CMK (cell line): ENCODE measurements at regions not wholly inside any gene's neighbourhood (a gene's known extent, or its start where the extent isn't known, plus 50 kb on each side); places are given as distances from the start of the nearest gene placed in this dataset.

Experiments
- DNase-seq: peaks from one replicate; pipeline ENCODE4 v3.0.0-alpha.2; 2010; ENCODE audit warnings: low read depth

DNA sequence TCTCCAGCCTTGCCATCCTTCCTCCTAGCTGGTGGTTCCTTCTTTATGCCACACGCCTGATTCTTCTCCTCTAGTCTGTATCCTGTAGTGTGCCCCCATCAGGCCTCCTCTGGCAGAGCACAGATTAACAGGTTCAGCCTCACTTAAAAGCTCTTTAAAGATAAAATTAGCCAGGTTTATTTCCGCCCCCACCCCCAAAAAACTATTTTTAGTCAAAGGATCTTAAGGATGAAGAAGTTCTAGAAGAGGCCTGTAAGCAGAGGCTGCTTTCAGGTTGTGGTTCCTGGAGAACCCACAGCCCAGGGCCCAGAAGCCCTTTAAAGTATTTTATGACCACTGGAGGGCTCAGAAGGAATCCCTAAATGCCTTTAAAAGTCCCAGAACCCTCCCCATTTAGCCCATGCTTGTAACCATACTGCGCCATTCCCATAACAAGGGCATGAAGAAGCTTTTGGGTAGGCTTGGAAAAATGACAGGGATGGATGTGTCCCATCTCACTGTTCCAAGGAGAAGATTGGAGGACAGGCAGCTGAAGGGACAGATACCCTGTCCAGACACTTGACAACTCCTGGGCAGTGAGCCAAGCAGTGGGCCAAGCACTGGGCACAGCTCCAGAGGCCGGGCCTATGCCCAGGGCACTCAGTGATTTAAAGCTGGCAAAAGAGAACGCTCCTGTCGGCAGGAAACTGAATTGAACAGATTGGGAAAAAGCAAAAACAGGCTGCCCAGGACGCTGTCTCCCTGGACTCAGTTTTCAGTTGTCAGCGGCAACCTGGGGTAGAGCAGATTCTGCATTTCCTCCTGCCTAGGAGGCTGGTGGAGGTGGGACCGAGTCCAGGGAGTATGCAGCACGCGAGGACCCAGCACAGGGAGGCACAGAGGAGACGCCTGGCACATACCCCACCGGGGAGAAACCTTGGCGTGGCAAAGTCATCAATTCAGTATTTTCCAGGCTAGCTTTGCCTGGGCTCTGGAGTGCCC lies 106.3 kb upstream of the SSBP2 start:
- DNase-seq = no peak

DNA sequence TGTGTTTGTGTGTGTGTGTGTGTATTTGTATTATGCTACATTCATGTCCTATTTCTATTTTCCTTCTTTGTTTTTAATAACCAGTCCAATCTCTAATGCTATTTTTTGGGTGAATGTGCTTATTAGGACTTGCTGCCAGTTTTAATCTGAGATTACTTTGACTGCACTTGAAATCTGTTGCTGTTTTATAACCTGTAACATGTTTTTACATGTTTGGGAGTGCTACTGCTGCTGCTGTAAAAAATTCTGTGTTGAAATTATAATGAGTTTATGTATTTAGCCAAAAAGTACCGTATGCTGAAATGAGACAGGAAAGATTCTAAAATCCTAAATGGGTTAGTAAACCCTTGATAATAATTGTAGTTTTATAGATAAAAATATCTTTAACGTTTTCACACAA lies 104.7 kb upstream of the SSBP2 start:
- DNase-seq = no peak

DNA sequence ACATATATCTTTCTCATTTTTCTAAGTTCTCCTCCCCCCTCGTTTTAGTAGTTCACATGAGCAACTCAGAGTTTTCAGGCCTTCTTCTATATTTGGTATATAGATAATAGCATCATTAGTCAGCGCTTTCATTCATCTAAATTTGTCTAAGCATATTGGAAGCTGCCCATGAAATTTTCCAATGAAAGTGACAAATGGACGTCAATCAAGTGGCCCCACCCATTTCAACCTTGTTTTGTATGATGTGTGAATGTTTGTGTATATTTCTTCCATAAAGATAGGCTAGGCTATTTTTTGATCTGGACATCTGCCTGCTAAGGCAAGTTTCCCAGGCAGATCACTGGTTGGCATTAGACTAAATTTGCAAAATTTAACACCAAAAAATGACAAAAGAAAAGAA lies 104.0 kb upstream of the SSBP2 start:
- DNase-seq = no peak

DNA sequence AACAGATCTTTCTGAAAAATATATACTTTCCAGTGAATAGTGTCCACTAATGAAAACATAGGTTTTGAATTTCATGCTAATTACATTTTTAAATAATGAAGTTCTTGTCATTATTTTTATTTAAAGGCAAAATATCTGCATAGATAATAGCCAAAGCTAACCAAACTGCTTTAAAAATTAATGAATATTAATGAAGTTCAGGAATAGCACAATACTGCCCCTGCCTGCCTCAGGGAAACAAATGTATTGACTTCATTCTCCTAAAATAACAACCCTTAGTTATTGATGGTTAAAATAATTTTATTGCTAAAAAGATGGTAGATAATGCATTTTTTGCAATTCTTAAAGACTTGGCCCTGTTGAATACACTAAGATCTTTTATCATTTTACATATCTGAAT lies 103.6 kb upstream of the SSBP2 start:
- DNase-seq = no peak

DNA sequence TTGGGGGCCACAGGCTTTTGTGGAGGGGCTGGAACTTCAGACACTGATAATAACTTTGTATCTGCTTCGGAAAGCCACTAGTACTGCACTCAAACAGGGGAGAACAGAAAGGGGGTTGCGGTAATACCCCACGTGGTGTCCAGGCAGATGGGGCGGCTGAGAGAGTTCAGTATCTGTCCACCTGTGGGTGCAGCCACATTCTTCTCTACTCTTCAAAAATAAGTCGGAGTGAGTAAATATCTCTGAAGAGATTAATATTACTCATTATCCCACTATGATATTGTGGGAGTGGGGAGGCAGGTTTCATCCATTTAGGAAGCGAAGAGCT lies 102.1 kb upstream of the SSBP2 start:
- no peak for DNase-seq

DNA sequence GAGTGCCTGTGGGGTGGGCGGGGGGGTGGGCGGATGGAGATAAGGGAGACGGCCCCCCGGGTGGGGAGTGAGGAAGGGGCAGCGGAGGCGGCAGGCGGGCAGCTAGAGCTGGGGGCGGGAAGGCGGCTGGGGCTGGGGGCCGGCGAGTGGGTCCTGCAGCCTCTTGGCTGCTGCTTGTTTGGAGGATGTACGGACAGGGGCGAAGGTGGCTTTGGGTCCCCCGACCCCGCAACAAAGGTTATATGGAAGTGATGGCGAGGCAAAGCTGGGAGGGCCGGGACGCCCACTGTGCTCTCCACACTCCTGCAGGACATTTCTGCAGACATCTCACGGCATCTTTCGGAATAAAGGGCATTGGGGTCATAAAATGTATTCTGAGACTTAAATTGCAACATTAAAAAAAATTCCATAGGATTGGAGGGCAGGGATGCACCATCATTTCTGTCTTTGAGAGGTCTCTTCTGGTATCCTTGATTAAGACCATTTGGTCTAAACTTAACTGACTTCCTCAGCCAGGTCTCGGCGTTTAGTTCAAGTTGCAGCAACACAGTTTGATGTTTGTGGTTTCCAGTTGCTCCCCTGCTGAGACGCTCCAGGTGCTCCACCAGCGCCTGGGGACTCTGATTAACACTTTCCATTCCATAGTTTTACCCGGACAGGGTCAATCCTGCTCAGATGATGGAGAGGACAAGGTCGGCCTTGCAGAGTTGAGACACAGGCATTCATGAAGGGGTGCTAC lies 101.6 kb upstream of the SSBP2 start:
- DNase-seq = no peak

DNA sequence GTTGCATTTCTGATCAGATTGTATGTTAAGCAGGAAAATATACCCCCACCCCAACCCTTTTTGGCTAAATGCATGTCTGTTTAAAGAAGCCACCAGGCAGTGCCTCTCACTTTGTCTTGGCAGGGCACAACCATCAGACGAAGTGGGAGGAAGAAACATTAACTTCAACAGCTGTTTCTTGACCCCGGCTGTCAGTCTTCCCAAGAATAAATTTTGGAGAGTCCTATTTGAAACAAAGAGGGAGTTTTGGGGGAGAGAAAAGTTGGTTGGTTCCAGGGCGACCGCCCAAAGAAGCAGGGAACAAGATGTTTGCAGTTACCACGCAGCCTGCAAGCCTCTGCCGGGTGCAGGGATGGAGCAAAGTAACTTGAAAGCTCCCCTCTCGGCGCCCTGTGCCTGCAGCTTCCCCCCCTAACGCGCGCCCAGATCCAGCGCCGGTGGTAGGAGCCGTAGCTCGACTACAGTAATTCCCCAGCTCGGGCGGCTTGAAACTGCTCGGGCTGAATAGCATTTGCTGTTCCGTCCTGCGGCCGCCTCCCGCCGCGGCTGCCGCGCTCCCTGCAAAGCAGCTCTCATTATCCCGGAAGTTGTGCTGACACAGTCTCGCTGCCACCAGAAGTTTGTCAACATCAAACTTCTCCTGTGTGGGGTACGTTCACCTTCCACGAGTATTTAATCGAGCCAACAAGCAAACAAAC lies 100.7 kb upstream of the SSBP2 start:
- peak; percentile 68 for DNase-seq

DNA sequence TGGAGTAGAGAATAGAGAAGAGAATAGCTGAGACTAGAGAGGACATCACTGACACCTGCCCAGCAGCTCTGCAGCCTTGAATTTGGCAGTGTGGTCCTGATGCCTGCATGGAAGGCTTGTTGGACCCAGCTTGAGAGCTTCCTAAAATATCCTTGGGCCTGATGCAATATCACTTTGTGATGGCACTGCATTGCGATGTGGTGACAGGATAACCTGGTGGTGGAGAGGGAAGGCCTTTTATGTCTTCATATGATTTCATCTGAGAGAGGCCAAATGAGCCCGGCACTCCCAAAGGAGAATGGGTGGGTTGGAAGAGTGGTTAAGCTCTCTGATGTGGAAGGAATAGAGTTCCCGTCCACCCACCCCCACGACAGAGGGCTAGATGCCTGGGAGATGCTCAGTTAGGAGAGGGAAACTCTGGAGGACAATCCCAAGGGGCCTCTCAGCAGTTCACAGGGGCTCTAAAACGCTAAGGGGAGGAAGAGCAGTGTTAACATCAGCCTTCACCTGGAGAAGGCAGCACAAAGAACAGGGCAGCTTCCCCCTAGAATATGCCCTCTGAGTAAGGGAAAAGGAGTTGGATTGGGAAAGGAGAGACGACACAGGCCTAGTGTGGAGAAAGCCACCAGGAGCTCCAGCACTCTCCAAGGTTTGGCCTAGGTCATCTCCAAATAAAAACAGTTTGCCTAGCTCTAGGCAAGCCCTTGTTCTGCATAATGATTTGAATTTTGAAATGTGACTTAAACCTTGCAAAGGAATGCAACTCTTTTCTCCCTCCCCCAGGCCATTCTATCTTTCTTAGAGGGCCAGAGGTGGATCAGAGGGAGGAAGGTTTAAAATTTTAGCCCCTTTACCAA lies 99.8 kb upstream of the SSBP2 start:
- no peak for DNase-seq

DNA sequence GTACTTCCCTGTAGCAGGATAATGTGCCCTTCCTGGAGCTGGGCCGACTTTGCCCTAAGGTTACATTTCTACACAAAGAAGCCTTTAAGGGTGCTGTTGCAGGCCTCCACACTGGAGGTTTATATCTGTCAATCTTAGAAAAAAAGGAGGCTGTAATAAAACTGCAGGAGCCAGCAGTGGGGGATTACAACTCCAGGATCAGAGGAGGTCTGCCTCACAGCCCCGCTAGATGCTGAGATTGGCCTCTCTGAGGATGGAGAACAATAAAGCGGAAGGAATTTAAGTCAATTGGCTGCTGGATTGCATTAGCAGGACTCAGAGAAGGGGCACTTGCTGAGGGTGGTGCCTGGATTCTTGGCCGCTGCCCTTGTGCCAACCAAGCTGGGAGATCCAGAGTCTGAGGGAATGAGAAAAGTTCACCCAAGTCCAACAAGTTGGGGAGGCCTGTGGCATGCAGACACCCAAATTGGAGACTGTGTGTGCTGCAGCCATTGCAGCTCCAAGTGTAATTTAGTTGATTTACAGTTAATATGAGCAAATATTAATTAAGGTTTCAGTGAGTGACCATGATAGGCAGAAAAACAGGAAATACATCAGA lies 99.0 kb upstream of the SSBP2 start:
- DNase-seq = no peak

DNA sequence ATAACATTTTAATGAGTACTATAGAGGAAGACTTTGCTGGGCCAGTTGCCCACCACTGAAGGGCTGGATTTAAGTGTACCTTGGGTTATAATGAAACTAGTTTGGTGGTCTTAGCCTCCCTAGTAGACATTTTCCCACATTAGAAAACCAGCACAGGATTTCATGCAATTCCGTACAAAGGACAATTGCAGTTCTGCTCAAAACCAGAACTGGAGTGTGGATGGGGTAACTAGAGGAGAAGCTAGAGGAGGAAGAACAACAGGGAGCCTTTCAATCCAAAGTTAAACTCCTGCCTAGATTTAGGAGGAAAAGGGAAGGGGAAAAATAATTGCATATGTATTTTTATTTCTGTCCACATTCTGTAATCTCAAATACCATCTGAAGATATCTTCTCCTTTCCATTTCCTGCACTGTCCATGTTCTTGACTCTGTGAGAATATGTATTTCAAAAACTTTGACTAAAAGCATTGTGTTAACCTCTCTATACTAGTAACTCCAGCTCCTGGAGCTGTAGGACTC lies 97.5 kb upstream of the SSBP2 start:
- no peak for DNase-seq

DNA sequence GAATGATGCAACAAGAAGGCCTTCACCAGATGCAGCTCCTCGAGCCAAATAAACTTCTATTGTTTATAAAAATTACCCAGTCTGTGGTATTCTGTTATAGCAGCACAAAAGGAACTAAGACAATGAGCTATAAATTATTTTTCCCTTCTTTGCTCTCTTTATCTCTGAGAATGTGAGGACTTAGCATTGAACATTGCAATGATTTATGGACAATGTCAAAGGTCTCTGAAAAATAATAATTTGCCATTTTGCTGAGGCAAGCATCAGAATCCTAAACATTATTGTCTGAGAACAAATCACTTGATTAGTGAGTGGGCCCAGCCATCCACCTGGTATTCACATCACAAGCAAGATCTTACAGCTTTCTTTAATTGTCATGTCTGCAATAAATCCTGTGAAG lies 95.4 kb upstream of the SSBP2 start:
- no peak for DNase-seq

DNA sequence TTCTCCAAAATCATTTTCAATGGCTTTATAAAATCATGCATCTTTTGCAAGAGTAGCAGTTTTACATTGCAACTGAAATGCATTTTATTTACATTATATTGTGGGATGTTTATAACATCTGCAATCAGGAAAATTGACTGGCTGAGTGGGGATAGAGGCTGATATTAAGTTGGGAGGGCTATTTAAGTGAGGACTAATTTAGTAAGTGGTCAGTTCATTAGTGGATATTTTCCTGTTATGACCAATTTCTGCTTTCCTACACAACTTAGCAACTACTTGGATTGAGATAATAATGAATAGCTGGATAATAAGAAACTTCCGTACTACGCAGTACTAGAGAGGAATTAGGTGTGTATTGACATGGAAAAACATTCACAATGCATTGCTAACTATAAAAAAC lies 92.9 kb upstream of the SSBP2 start:
- DNase-seq = no peak

DNA sequence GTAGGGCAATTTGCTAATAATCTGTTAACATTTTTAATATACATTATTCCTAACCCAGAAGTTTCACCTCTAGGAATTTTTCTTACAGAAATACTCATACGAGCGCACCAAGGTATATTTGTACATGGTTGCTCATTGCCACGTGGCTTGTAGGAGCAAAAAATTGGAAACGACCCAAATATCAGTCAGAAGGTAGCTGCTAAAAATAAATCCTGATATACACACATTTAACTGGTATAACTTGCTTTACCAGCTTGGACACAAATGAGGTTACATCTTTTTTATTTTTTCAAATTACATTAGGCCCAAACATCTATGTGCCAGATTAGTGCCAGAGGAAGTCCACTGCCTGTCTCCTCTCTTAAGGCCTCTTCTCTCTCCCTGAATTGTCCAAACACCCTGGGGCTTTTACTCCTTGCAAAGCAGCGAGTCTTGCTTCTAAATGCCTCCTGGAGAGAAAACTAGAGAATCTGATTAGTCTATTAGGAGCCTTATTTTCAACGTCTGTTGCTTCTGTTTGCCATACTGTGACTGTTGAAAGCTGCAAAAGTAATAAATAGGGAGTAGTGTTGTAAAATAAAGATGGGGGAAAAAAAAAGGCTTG lies 92.0 kb upstream of the SSBP2 start:
- DNase-seq = no peak

DNA sequence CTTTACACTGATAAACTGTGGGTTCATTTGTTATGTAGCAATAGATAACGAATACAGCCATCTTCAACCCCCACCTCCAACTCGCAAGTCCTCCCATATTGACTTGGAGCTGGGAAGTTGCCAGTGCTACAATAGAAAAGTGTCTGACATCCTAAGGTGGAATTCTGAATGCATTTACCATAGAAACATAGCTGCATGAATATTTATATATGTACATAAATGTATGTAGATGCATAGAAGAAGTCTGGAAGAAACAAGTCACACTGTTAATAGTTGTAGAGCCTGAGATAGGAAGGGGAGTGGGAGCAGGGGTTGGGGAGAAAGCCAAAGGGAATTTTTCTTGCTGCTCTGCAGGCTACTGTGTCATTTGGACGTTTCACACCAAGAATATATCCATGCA lies 88.1 kb upstream of the SSBP2 start:
- no peak for DNase-seq

DNA sequence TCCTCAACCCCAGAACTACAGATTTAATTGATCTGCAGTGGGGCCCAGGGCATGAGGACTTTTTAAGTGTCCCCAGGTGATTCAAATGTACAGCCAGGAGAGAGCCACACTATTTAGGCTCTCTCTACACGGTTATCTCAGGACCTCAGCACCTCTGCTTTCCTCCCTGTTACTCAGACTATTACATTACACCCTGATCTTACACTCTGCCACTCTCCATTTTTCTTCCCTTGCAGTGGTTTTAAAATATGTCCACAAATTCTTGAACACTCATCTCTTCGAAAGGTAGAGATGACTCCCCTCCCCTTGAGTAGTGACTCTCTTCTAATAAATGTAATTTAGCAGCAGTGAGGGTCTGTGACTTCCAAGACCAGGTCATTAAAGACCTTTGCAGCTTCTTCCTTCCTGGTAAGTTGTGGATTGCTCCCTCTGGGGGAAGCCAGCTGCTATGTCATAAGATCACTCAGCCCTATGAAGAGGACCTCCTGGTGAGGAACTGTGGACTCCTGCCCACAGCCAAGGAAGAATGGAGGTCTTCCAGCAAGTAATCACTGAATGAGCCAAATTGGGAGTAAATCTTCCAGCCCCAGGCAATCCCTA lies 87.5 kb upstream of the SSBP2 start:
- no peak for DNase-seq

DNA sequence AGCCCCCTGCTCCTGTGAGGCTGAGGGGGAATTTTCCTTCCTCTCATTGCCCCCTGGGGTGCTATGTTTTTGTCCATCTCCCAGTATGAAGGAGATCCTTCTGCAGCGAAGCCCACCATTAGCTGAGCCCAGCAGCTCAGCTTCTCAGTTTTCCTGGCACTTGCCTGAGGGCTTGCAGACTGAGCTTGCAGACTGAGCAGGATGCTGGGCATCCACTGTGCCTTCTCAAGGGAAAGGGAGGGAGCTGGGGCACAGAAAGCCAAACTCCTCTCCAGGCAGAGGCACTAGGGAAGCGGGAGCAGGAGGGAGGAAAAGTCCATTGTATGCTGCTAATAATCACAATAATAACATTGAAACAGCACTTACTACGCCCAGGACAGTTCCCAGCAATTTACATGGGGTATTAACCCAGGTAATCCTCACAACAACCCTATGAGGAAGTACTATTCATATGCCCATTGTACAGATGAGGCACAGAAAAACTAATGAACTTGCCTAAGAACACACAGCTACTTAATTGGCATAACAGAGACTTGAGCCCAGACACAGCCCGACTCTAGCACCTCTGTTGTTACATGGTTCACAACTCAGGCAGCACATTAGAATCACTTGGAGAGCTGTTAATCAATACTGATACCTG lies 86.9 kb upstream of the SSBP2 start:
- no peak for DNase-seq

DNA sequence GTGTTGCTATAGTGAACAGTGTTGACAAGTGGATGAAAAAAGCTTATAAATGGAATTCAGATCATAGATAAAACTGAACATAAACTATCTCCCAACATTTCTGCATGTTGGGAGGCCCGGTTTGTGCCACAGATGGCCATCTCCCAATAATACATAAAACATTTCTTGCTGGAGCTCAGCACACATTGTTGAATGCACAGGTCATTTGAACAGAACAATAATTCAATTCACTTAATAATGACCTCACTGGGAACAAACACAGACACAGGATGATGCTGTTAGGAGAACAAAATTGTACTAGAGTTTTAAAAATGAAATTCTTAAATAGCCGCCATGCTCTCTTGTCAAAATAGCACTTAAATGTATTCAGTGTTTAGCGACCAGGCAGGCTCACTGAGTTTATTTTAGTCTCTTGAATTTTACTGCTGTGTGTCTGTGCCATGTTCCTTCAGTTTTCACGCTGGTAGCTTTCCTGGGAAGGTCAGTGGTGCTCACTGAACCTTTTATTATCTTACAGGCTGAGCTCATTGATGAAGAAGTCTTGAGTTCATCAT lies 85.0 kb upstream of the SSBP2 start:
- DNase-seq = no peak

DNA sequence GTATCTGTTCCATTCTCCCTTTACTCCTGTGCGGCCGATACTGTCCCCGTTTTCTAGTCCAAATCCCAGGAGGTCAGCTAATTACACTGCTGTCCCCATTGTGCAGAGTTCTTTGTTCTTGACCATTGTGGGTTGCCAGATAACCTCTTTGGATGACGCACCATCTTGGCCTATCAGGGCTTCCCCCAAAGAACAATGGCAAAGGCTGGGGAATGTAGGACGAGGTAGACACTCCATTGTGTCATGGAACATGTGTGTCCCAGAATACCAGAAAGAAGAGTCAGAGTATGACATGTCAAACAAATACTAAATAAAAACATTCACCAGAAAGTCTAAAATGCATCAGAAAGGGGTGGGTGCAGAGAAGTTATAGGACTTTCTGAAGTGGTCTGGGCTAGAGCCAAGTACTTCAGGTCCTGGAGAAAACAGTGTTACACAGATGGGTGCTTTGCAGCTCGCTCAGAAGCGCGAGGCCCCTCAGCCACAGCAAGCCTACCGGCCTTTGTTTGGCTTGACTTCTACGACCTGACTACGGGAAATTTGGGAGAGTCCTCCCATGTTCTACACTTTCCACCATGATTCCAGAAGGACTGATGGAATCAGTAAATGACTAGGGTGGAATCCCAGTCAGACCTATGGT lies 83.2 kb upstream of the SSBP2 start:
- DNase-seq = no peak

DNA sequence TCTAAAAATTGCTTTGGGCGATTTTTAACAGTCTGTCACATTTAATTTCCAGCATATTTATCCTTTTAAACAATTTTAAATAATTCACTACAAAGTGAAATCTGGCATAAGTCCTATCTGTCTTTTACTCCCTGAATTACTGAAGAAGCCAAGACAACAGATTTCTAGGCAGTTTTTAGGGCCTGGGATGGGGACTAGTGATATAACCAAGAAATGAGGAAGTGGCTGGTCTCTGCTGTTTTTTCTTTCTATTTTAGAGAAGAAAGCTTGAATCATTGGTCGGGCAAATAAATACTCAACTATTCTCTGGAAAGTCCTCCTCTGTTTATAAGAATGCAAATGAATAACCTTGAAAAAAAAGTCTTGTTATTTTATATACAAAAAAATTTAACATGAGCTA lies 79.7 kb upstream of the SSBP2 start:
- no peak for DNase-seq
